ENCODE measurements at regions not wholly inside any gene's neighbourhood (a gene's known extent, or its start where the extent isn't known, plus 50 kb on each side); places are given as distances from the start of the nearest gene placed in this dataset.
A peak's percentile ranks its signal among the peaks of the same experiment; 100 is the strongest.

DNA sequence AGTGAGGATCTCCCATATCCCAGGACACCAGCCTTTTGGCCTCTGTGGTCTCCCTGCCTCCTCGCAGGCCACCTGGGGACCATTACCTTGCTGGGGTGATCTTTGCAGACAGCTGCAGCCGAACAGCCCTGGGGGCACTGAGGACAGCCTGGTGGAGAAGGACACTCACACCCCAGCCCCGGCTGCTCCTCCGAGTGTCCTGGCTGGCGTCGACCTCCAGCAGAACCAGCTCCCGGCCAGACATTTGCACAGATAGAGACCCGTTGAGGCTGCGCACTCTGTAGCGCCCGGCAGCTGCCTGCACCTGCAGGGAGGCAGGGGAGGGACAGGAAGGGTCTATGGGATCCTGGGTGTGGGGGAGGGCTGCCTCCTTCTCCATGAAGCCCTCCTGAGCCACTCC lies 90.3 kb downstream of the RMI2 start:
- intact Hi-C loops (cut with DNase I, micrococcal nuclease) = no loop called here
- no peak for DNase-seq
- ATAC-seq = no peak

GRCh38 chr16:11437069-11437468 lies 91.8 kb downstream of the RMI2 start:
- intact Hi-C loops (cut with DNase I, micrococcal nuclease) = no loop called here
- no peak for DNase-seq
- ATAC-seq = no peak

DNA sequence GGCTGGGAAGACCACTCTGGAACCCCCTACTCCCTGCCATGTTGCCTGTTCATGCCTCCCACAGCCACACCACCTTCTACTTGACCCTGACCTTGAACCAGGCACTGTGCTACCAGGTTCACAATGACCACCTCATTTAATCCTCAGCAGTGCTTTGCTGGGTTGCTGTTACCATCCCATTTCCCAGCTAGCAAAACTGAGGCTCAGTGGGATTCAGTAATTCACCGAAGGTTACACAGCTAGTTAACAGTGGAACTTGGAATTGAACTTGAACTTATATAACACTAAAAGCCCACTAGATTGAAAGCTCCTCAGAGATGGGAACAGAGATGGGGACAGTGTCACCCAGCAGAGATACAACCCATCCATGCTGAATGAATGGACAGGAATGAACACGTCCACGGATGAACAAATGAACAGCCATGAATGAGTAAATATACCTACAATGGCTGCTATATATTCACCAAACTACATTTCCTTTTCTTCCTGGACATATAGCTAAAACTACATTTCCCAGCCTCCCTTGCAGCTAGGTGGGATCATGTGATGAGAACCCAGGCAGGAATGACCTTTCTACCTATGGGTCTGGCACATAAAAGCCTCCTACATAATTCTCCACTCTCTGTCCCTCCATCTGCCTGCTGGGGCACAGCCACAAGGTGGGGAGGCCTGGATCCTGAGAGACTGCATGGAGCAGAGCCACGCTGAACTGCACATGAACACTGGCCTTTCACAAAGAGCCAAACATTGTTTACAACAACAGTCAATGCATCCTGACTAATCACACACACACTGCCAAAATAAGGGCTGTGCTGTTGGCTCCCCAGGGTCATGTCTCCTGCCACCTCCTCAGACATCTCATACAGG lies 94.8 kb downstream of the RMI2 start:
- intact Hi-C loops (cut with DNase I, micrococcal nuclease) = no loop called here
- ATAC-seq = peak; percentile 28
- DNase-seq = no peak

DNA sequence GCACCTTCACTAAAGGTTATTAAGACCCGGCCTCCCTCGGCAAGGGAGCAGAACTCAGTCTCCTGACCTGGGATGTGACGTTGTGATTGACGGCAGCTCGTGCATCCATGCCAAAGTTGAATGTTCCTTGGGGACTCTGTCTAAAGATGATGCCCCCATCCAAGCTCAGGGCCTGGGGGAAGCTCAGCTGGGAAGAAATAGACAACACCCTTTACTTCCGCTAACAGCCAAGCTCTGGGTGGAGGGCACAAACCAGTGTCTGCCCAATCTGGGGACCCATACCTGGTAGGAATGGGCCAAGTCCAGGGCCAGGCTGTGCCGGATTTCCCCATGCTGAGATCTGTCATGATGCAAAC lies 95.4 kb downstream of the RMI2 start:
- DNase-seq (no peak), ATAC-seq (no peak)
- intact Hi-C loops (cut with DNase I, micrococcal nuclease) = no loop called here

GRCh38 chr16:11445486-11445885 lies 100.2 kb downstream of the RMI2 start:
- no peak for ATAC-seq
- no peak for DNase-seq
- intact Hi-C loops (cut with DNase I, micrococcal nuclease) = no loop called here

DNA sequence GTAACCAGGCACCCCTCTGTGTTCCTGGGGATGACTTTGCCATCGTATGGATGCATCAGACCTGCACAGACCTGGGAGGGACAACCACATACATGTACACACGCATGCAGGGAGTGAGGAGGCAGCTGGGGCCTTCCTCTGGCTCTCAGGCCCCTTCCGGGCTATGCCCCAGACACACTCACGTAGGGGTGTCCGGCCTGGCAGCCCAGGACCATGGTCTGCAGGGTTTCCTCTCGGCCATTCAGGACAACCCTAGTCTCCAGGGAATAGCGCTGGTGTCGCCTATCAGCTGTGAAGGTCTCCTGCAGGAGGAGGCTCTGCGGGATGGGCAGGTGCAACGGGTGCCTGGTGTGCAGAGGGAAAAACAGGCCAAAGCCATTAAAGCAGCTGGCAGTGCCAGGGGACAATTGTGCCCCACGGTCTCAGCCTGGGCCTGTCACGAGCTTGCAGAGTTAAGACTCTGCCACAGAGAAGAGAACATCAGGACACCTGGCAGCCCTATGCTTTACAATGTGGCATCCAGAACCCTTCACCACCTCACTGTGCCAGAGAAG lies 101.4 kb downstream of the RMI2 start:
- ATAC-seq (no peak), DNase-seq (no peak)
- intact Hi-C loops (cut with DNase I, micrococcal nuclease) = no loop called here

- DNase-seq (no peak), ATAC-seq (no peak)
- intact Hi-C loops (cut with DNase I, micrococcal nuclease) = no loop called here
Observed at GRCh38 chr16:11447272-11447671, 102.0 kb downstream of the RMI2 start.

GRCh38 chr16:11447836-11448235 lies 102.6 kb downstream of the RMI2 start:
- intact Hi-C loops (cut with DNase I, micrococcal nuclease) = no loop called here
- DNase-seq = no peak
- ATAC-seq = no peak

GRCh38 chr16:11448796-11449416 lies 103.6 kb downstream of the RMI2 start:
- ATAC-seq (no peak), DNase-seq (no peak)
- intact Hi-C loops (cut with DNase I, micrococcal nuclease) = no loop called here

GRCh38 chr16:11449716-11450115 lies 104.5 kb downstream of the RMI2 start:
- ATAC-seq = no peak
- intact Hi-C loops (cut with DNase I, micrococcal nuclease) = no loop called here

DNA sequence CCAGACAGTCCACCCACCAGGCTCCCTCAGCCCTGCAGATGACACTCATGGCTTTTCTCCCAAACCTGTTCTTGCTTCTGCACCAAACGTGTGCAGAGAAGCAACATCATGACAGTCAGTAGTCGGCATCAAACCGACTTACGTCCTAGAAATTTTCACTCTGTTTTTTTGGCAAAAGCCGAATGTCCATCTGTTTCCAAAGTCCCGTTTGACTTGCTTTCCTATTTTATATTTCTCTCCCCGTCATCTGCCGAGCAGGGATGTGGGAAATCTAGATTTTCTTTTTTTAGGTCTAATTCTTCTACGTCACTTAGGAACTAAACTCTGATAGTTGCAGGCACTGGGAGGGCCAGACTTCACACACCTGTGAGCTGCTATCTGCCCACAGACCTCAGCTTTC lies 104.9 kb downstream of the RMI2 start:
- ATAC-seq = no peak
- DNase-seq = no peak
- intact Hi-C loops (cut with DNase I, micrococcal nuclease) = no loop called here

More at GRCh38 chr16:11449716-11450115, 104.5 kb downstream of the RMI2 start:
- no peak for DNase-seq

DNA sequence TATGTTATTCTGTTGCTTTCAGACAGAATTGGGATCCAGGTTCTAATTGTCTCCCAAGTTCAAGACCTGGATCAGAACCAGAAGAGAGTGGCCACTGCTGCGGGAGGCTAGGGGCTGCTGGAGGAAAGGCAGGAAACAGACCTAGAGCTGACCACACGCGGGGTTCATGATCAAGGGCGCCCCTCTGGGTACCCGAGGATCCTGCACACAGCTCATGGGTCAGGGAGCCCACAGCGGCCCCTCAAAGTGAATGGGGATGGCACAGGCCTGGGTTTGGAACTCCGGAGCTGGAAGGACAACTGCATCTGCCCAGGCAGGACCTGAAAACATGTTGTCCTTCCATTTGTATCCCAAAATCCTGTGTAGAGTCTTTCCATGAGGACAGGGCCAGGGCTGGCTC lies 107.0 kb downstream of the RMI2 start:
- ATAC-seq = no peak
- no peak for DNase-seq
- intact Hi-C loops (cut with DNase I, micrococcal nuclease) = no loop called here

DNA sequence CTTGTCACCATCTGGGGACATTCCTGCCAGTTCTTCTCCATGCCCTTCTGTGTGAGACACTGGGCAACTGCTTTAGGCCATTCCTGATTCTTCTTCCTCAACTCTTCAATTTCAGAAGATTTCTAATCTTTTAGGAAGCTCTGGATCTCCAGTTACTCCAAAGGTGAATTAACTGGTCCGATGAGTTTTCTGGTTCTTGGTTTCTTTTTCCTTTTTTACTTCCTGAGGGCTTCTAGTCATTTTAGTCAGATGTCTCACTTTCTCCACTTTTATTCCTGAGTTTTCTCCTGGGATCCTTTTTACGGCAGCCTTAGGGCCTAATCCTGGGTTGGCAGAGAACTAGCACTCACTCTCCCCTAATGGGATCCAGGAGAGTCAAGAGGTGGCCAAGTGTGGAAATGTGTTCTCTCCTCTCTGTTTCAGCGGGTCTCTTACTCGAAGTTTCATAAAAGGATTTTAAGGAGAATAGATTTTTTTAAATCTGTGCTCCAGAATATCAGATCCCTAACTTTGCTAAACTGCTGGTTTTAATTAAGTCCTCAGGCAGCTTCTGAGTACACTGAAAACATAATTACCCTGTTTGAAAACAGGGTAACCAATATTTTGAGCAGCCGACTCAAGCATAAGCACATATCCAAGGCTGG lies 107.6 kb downstream of the RMI2 start:
- no peak for DNase-seq
- intact Hi-C loops (cut with DNase I, micrococcal nuclease) = no loop called here
- no peak for ATAC-seq

GRCh38 chr16:11456741-11457140 lies 111.5 kb downstream of the RMI2 start:
- intact Hi-C loops (cut with DNase I, micrococcal nuclease) = no loop called here

DNA sequence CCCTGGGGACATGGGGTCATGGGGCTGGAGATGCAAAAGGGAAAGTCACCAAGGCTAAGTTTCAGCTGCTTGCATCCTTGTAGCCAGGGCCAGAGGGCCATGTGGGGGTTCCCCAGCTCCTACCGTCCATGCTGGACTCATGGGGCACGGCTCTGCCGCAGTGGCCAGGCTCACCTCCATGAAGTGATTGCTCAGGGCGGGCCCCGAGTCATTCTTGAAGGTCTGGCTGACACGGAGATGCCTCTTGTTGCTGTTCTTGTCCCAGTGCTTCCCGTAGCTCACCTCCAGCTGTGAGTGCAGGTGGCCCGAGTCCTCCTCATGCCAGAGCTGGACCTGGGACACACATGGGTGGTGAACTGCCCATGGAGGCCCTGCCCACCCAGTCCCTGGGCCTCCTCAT lies 114.5 kb downstream of the RMI2 start:
- no peak for ATAC-seq
- intact Hi-C loops (cut with DNase I, micrococcal nuclease) = no loop called here
- DNase-seq = no peak

More at GRCh38 chr16:11456741-11457140, 111.5 kb downstream of the RMI2 start:
- DNase-seq (no peak), ATAC-seq (no peak)

GRCh38 chr16:11460820-11461594 lies 115.7 kb downstream of the RMI2 start:
- intact Hi-C loops (cut with DNase I, micrococcal nuclease) = no loop called here
- ATAC-seq (no peak), DNase-seq (no peak)

- intact Hi-C loops (cut with DNase I, micrococcal nuclease) = no loop called here
- no peak for ATAC-seq
- DNase-seq = no peak
Observed at GRCh38 chr16:11461595-11461990, 116.3 kb downstream of the RMI2 start.

DNA sequence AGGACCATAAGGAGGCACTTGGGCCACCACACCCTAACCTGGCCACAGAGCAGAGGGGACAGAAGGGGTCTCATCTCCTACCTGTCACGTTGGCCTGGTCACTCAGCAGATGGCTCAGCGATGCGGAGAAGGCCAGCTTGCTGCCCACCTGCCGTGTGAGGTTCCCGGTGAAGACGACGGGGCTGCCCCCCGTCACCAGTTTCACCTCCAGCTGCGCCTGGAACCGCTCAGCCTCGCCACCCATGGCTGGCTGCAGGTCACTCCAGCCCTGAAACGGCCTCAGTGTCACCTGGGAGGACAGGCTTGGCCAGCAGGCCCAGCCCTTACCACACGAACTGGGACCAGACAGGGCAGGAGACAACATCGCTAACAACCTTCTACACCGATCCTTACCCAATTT lies 116.8 kb downstream of the RMI2 start:
- DNase-seq (no peak), ATAC-seq (no peak)
- intact Hi-C loops (cut with DNase I, micrococcal nuclease) = no loop called here

DNA sequence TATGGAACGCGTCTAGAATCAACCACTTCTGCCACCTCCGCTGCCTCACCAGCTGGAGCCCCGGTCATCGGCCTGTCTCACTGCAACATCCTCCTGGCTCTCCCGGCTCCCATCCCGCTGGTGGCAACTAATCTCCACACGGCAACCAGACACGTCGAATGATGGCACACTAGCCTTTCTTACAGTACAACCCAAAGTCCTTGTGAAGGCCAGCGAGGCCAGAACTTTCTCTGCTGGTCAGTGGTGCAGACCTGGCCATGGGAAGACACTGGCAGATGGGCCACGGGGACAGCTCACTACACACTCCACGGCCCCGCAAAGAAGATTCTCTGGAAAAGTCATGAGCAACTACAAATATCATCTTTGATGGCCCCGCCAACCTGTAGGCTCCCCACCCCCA lies 117.6 kb downstream of the RMI2 start:
- no peak for DNase-seq
- no peak for ATAC-seq
- intact Hi-C loops (cut with DNase I, micrococcal nuclease) = no loop called here
